Hepatic stellate cell (primary cell): ENCODE measurements at regions not wholly inside any gene's neighbourhood (a gene's known extent, or its start where the extent isn't known, plus 50 kb on each side); places are given as distances from the start of the nearest gene placed in this dataset.
"Not testable (repeated sequence)": the region's sequence is repeated elsewhere in the genome, so short reads cannot be mapped to it uniquely, and the experiment has no call there.

Experiments used
- DNase-seq: peaks from one replicate; pipeline ENCODE4 v3.0.0; 2011; ENCODE audit warnings: low spot score

DNA sequence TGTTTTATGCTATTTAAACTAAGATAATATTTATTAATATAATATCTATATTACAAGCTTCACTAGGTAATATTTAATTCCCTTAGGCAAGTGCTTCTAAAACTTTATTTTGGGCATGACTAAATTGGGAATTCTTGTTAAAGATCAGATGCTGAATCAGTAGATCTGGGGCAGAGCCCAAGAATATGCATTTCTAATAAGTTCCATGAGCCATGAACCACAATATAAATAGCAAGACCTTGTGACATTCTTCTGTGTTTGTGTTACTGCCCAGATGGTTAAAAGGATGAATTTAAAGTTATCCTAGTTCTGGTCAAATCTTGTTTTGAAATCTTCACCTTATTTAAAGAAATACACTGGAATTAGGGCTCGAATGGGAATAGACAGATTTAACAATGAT lies 258.4 kb upstream of the CACNA2D1 start:
- DNase-seq = no peak

- no peak for DNase-seq
These were observed 257.2 kb upstream of the CACNA2D1 start for GRCh38 chr7:82700741-82701140.

DNA sequence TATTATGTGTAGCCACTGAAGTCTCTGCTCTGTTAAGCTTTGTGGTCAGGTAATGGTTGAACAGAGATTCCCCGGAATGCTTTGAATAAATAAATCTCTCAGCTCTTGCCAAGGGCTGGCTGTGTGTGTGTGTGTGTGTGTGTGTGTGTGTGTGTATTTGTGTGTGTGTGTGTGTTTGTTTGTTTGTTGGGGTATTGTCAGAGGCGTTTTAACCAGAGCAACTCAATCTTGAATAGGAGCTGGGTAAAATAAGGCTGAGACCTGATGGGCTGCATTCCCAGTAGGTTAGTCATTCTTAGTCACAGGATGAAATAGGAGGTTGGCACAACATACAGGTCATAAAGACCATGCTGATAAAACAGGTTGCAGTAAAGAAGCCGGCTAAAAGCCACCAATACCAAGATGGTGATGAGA lies 256.2 kb upstream of the CACNA2D1 start:
- DNase-seq = no peak

- peak; percentile 33 for DNase-seq
These were observed 254.3 kb upstream of the CACNA2D1 start for GRCh38 chr7:82697897-82698296.

GRCh38 chr7:82696631-82697030 lies 253.1 kb upstream of the CACNA2D1 start:
- DNase-seq = no peak

GRCh38 chr7:82694022-82694421 lies 250.4 kb upstream of the CACNA2D1 start:
- no peak for DNase-seq

DNA sequence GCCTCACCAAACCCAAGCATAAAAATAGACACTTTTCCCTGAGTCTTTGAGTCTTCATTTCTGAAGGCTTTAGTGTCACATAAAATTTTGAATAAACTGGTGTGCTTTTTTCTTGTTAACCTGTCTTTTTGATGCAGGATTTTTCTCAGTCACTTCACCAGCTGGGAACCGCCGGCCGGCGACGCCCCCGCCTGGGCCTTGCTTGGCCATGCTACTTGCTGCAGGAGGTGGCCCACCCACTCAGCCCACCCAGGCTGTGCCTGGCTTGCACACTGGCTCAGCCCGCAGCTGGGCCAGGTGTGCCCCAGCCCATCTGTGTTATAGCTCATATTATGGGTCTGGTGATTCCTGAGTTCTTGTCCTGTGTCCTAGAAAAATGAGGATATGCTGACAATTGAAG lies 247.4 kb upstream of the CACNA2D1 start:
- no peak for DNase-seq

- DNase-seq = no peak
These were observed 241.6 kb upstream of the CACNA2D1 start for GRCh38 chr7:82685214-82685613.

DNA sequence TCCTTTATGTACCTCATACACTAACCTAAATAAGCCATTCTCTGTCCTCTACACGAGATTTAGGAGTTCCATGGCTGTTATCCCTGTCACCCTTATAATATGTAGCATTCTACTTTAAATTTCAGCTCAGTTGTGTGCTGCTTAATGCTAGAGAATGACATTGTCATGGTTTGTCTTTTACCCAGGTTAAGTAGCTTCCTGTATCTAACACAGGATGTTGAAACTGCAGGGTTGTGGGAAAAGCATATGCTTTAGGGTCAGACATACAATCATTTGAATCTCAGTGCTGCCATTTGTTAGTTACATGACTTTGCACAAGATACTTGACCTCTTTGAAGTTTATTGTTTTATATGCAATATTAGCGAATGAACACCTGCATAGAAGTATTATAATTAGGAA lies 235.1 kb upstream of the CACNA2D1 start:
- DNase-seq = no peak

- DNase-seq = no peak
These were observed 234.7 kb upstream of the CACNA2D1 start for GRCh38 chr7:82678259-82678658.

- DNase-seq = no peak
These were observed 233.9 kb upstream of the CACNA2D1 start for GRCh38 chr7:82677493-82677892.

GRCh38 chr7:82676777-82677463 lies 233.3 kb upstream of the CACNA2D1 start:
- DNase-seq = no peak

- DNase-seq = no peak
These were observed 231.8 kb upstream of the CACNA2D1 start for GRCh38 chr7:82675396-82675795.

- DNase-seq = no peak
These were observed 230.7 kb upstream of the CACNA2D1 start for GRCh38 chr7:82674268-82674667.

- DNase-seq = no peak
These were observed 228.5 kb upstream of the CACNA2D1 start for GRCh38 chr7:82672078-82672477.

- no peak for DNase-seq
These were observed 225.6 kb upstream of the CACNA2D1 start for GRCh38 chr7:82669141-82669540.

DNA sequence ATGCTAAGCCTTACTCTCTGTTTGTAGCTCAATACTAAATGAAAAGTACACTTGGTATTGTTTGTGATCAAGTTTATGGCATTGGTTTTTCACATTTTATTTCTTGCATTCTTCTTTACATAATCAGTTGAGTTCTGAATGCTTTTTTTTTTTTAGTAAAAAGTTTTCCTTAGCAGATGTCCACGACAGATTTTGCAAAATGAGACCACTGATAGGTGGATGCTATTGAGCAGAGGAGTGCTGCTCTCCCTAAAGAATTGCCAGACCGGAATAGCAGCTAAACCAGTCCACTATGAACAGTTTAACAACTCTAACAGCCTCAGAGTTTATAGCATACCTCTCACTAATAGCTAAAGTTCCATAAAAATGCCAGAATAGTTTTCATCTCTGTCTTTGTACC lies 225.1 kb upstream of the CACNA2D1 start:
- no peak for DNase-seq

- DNase-seq = no peak
These were observed 222.5 kb upstream of the CACNA2D1 start for GRCh38 chr7:82665966-82666507.

DNA sequence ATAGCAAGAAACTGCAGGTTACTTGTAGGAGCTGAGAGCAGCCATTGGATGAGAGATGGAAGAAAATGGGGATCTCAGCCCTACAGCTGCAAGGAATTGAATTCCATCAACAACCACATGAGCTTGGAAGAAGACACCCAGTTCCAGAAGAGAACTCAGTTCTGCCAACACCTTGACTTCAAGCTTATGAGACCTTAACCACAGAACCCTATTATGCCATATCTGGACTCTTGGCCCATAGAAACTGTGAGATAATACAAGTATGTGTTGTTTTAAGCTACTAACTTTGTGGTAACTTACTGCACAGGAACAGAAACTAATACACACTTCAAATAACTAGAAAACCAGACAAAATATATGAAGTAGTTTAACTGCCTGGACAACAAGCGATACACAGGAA lies 212.4 kb upstream of the CACNA2D1 start:
- DNase-seq = no peak

GRCh38 chr7:82650095-82650494 lies 206.5 kb upstream of the CACNA2D1 start:
- not testable (repeated sequence) for DNase-seq

GRCh38 chr7:82633592-82633991 lies 190.0 kb upstream of the CACNA2D1 start:
- DNase-seq = no peak

DNA sequence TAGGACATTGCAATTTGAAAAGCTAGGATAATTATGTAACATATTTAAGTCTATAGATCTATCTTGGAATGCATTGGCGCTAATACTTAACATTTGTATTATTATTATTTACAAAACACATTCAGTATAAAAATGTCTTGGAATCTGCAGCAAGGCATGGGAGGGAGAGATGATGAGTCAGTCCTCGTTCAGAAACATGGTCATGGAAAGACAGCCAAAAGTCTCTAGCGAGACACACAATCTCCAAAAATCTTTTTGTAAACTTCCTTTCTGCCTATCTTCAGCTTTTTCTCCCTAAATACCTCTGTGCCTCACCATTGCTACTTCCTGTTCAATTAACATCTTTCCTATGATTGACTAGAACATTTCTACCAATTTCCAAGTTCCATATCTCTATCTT lies 188.4 kb upstream of the CACNA2D1 start:
- peak; percentile 21 for DNase-seq

GRCh38 chr7:82629583-82629982 lies 186.0 kb upstream of the CACNA2D1 start:
- no peak for DNase-seq

GRCh38 chr7:82625377-82625776 lies 181.8 kb upstream of the CACNA2D1 start:
- DNase-seq = no peak
